Upper lobe of left lung (tissue), 6 donors: ENCODE measurements at regions not wholly inside any gene's neighbourhood (a gene's known extent, or its start where the extent isn't known, plus 50 kb on each side); places are given as distances from the start of the nearest gene placed in this dataset.

Source experiments
- ATAC-seq, 2 donors: fragments of 200-7000 bp; cut with Tn5 transposase; one replicate each; pipeline ENCODE4 v1.9.1; 2022; ENCODE audit warnings: mild to moderate bottlenecking in 2 of 2, moderate library complexity in 2 of 2; ENCODE audit not compliant: low FRiP score in 2 of 2
- DNase-seq, 2 donors: peaks; one replicate each; pipeline ENCODE4 v3.0.0-alpha.2; 2019 to 2020
- H3K27ac ChIP-seq, 4 donors: fragments of 200-600 bp; sonication (generic); one replicate each; pipeline ENCODE4 v1.5.1; 2016 to 2019
- H3K27me3 ChIP-seq, 4 donors: fragments of 200-600 bp; sonication (generic); one replicate each; pipeline ENCODE4 v1.5.1; 2017 to 2019
- H3K36me3 ChIP-seq, 4 donors: fragments of 200-600 bp; sonication (generic); one replicate each; pipeline ENCODE4 v1.5.1; 2016 to 2019
- H3K4me1 ChIP-seq, 4 donors: fragments of 200-600 bp; sonication (generic); one replicate each; pipeline ENCODE4 v1.5.1; 2018 to 2019
- H3K4me3 ChIP-seq, 4 donors: fragments of 200-600 bp; sonication (generic); one replicate each; pipeline ENCODE4 v1.5.1; 2017 to 2019; ENCODE audit warnings: mild to moderate bottlenecking in 2 of 4, moderate library complexity in 1 of 4
- H3K9me3 ChIP-seq, 4 donors: fragments of 200-600 bp; sonication (generic); one replicate each; pipeline ENCODE4 v1.5.1; 2018 to 2019
- CTCF ChIP-seq, 6 experiments: fragments of 450-650 bp in 4 of 6; fragments of 200-600 bp in 2 of 6; sonication (generic) in 2 of 6; IDR thresholded peaks; one replicate each; pipeline ENCODE4 v1.5.1; 2016 to 2019; ENCODE audit warnings: antibody characterized with exemption in 6 of 6
- EP300 ChIP-seq, 4 donors: sonication (generic); formaldehyde crosslinking; IDR thresholded peaks; one replicate each; pipeline ENCODE4 v1.5.1; 2017; ENCODE audit warnings: antibody characterized with exemption in 4 of 4, control low read depth in 2 of 4
- POLR2A ChIP-seq, 4 donors: fragments of 450-650 bp; IDR thresholded peaks; one replicate each; pipeline ENCODE4 v1.5.1; 2016 to 2017; ENCODE audit warnings: antibody characterized with exemption in 4 of 4, mild to moderate bottlenecking in 2 of 4
- POLR2AphosphoS5 ChIP-seq, 2 donors: sonication (generic); formaldehyde crosslinking; IDR thresholded peaks; one replicate each; pipeline ENCODE4 v1.5.1; 2017; ENCODE audit warnings: antibody characterized with exemption in 2 of 2
- WGBS, 2 donors: methylation state at CpG; one replicate each; pipeline ENCODE4 v1.1.5; 2017 to 2018; 5-methylcytosine and 5-hydroxymethylcytosine counted together
- donor health status: DM: no; HTN: no; CAD: no; lungs with moderate emphysema.
- donor health status: DM: no; HTN: yes; CAD: no; lungs with severe emphysema.

- WGBS, 2 donors: 80 to 87% methylated on average over 2 of the region's 2 CpGs
Observed at GRCh38 chr7:16189026-16189715, 232.2 kb downstream of the CRPPA start.

GRCh38 chr7:16187131-16187530 lies 234.2 kb downstream of the CRPPA start:
- ATAC-seq (no peak), DNase-seq (no peak)
- H3K4me1 ChIP-seq: no peaks in the 10 kb centered on the region
- H3K9me3 ChIP-seq: no peaks in the 10 kb centered on the region
- no peaks in the 10 kb centered on the region for H3K27me3 ChIP-seq
- no peaks in the 10 kb centered on the region for H3K36me3 ChIP-seq
- H3K27ac ChIP-seq: no peak overlapping the region
- TF ChIP-seq EP300 (IDR thresholded peaks at IDR 0.05) (no peak), POLR2A (IDR thresholded peaks at IDR 0.05) (no peak), POLR2AphosphoS5 (IDR thresholded peaks at IDR 0.05) (no peak), CTCF (IDR thresholded peaks at IDR 0.05) (no peak)
- WGBS, 2 donors: 89 to 97% methylated on average over 1 of the region's 1 CpG
- no peak overlapping the region for H3K4me3 ChIP-seq

More at GRCh38 chr7:16189026-16189715, 232.2 kb downstream of the CRPPA start:
- Histone ChIP-seq H3K9me3 (no peaks in the 10 kb centered on the region), H3K27me3 (no peaks in the 10 kb centered on the region), H3K36me3 (no peaks in the 10 kb centered on the region), H3K4me3 (no peak overlapping the region), H3K4me1 (no peaks in the 10 kb centered on the region), H3K27ac (no peak overlapping the region)
- ATAC-seq (no peak), DNase-seq (no peak)
- no peak for TF ChIP-seq EP300 (IDR thresholded peaks at IDR 0.05)
- no peak for TF ChIP-seq POLR2AphosphoS5 (IDR thresholded peaks at IDR 0.05)
- TF ChIP-seq POLR2A (IDR thresholded peaks at IDR 0.05): no peak
- TF ChIP-seq CTCF (IDR thresholded peaks at IDR 0.05): no peak

GRCh38 chr7:16178585-16178984 lies 242.8 kb downstream of the CRPPA start:
- TF ChIP-seq POLR2AphosphoS5 (IDR thresholded peaks at IDR 0.05): no peak
- ATAC-seq: no peak
- no peaks in the 10 kb centered on the region for H3K4me1 ChIP-seq
- H3K4me3 ChIP-seq: no peak overlapping the region
- no peaks in the 10 kb centered on the region for H3K9me3 ChIP-seq
- H3K36me3 ChIP-seq: no peaks in the 10 kb centered on the region
- no peak for DNase-seq
- H3K27me3 ChIP-seq: no peaks in the 10 kb centered on the region
- 96 to 98% methylated on average over 2 of the region's 2 CpGs for WGBS, 2 donors
- H3K27ac ChIP-seq: no peak overlapping the region

- DNase-seq: no peak
- no peaks in the 10 kb centered on the region for H3K9me3 ChIP-seq
- 58 to 62% methylated on average over 2 of the region's 2 CpGs for WGBS, 2 donors
Observed at GRCh38 chr7:16178092-16178491, 243.2 kb downstream of the CRPPA start.

GRCh38 chr7:16174253-16174652 lies 247.1 kb downstream of the CRPPA start:
- Histone ChIP-seq H3K36me3 (no peaks in the 10 kb centered on the region), H3K27ac (no peak overlapping the region), H3K4me3 (no peak overlapping the region), H3K9me3 (no peaks in the 10 kb centered on the region), H3K27me3 (no peaks in the 10 kb centered on the region), H3K4me1 (no peaks in the 10 kb centered on the region)
- ATAC-seq (no peak), DNase-seq (no peak)
- 90 to 92% methylated on average over 4 of the region's 4 CpGs for WGBS, 2 donors
- no peak for TF ChIP-seq CTCF (IDR thresholded peaks at IDR 0.05)
- no peak for TF ChIP-seq POLR2A (IDR thresholded peaks at IDR 0.05)
- no peak for TF ChIP-seq POLR2AphosphoS5 (IDR thresholded peaks at IDR 0.05)
- TF ChIP-seq EP300 (IDR thresholded peaks at IDR 0.05): no peak

More at GRCh38 chr7:16178092-16178491, 243.2 kb downstream of the CRPPA start:
- Histone ChIP-seq H3K27me3 (no peaks in the 10 kb centered on the region), H3K36me3 (no peaks in the 10 kb centered on the region), H3K4me1 (no peaks in the 10 kb centered on the region), H3K27ac (no peak overlapping the region), H3K4me3 (no peak overlapping the region)
- TF ChIP-seq CTCF (IDR thresholded peaks at IDR 0.05): no peak
- TF ChIP-seq POLR2AphosphoS5 (IDR thresholded peaks at IDR 0.05): no peak
- no peak for TF ChIP-seq POLR2A (IDR thresholded peaks at IDR 0.05)
- no peak for TF ChIP-seq EP300 (IDR thresholded peaks at IDR 0.05)
- no peak for ATAC-seq
